C4-2B (cell line): ENCODE measurements at regions not wholly inside any gene's neighbourhood (a gene's known extent, or its start where the extent isn't known, plus 50 kb on each side); places are given as distances from the start of the nearest gene placed in this dataset.

Experiments
- ZFX ChIP-seq: fragments of 450-650 bp; IDR thresholded peaks from 2 replicates; pipeline ENCODE4 v1.6.1; 2017
- TF ChIP-seq, protein P1 (sequence below): fragments of 450-650 bp; conservative IDR thresholded peaks from 2 replicates; pipeline ENCODE4 v1.5.1; 2017; ENCODE audit warnings: mild to moderate bottlenecking

DNA sequence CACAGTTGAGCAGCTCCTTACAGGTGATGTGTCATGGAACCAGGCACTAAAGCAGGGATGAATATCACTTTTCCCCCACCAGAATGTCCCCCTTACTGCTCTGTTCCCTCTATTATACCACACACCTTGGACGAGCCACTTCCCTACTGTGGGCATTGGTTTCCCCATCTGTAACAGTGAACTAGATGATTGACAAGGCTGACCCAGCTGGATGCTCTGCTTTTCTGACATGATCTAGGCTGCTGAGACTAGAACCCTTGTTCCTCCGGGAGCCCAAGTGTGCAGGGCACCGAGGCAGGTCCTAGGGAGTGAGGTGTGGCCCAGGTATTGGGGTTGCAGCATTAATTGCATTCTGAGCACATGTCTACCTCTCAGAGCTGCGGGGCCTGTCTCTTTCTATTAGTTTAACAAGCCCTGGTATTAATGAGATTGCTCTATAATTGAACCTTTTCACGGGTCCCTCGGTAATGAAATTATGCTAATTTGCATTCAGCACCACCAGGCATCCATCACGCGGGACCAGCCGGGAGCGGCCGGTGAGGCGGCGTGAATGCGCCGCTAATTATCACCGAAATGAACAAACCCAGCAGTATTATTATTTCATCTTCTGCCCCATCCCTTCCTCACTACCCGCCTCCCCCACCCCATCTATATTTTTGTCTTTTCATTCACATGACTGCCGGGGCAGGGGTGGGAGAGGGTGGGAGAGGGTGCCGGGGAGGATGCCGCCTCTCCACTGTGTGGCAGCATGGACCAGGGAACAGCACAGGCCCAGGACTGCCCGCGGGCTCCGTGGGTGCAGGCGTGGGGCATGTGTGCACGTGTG, 121.1 kb downstream of the CYLD start:
- TF ChIP-seq, protein P1, sequence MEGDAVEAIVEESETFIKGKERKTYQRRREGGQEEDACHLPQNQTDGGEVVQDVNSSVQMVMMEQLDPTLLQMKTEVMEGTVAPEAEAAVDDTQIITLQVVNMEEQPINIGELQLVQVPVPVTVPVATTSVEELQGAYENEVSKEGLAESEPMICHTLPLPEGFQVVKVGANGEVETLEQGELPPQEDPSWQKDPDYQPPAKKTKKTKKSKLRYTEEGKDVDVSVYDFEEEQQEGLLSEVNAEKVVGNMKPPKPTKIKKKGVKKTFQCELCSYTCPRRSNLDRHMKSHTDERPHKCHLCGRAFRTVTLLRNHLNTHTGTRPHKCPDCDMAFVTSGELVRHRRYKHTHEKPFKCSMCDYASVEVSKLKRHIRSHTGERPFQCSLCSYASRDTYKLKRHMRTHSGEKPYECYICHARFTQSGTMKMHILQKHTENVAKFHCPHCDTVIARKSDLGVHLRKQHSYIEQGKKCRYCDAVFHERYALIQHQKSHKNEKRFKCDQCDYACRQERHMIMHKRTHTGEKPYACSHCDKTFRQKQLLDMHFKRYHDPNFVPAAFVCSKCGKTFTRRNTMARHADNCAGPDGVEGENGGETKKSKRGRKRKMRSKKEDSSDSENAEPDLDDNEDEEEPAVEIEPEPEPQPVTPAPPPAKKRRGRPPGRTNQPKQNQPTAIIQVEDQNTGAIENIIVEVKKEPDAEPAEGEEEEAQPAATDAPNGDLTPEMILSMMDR, result no peak
- no peak for TF ChIP-seq ZFX
